ENCODE measurements at regions not wholly inside any gene's neighbourhood (a gene's known extent, or its start where the extent isn't known, plus 50 kb on each side); places are given as distances from the start of the nearest gene placed in this dataset.

DNA sequence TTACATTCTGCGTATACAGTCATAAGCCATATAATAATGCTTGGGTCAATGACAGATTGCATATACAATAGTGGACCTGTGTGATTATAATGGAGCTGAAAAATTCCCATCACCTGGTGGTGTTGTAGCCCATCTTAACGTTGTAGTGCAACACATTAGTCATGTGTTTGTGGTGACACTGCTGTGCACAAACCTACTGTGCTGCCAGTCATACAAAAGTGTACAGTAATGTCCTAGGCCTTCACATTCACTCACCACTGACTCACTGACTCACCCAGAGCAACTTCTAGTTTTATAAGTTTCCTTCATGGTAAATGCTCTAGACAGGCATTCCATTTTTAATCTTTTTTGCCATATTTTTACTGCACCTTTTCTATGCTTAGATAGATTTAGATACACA, 194.8 kb upstream of the SEL1L start:
- no peaks in the 10 kb centered on the region for H3K9me3 ChIP-seq
- WGBS (ENCODE audit: missing lambda C conversion rate): 0% methylated on average over 2 of the region's 2 CpGs
- H3K4me3 ChIP-seq: no peak overlapping the region
- TF ChIP-seq RFX5 (IDR thresholded peaks at IDR 0.05) (no peak), FOXS1 (CRISPR knock-in tag; IDR thresholded peaks at IDR 0.05) (no peak), MAFK (IDR thresholded peaks at IDR 0.05; ENCODE audit: partially characterized antibody) (no peak), BHLHE40 (IDR thresholded peaks at IDR 0.05; ENCODE audit: low read depth, low read length) (no peak), HEYL (CRISPR knock-in tag; IDR thresholded peaks at IDR 0.05) (no peak), TFCP2L1 (CRISPR knock-in tag; IDR thresholded peaks at IDR 0.05) (no peak), SMC3 (IDR thresholded peaks at IDR 0.05) (no peak), ZC3H11A (IDR thresholded peaks at IDR 0.05) (no peak), ZFP36 (IDR thresholded peaks at IDR 0.05; ENCODE audit: borderline replicate concordance, partially characterized antibody) (no peak), TP53 (CRISPR knock-in tag; IDR thresholded peaks at IDR 0.05) (no peak), ZSCAN20 (CRISPR knock-in tag; IDR thresholded peaks at IDR 0.05) (no peak), HDAC2 (IDR thresholded peaks at IDR 0.05) (no peak), JUNB (IDR thresholded peaks at IDR 0.05) (no peak)
- TF ChIP-seq, protein P1, sequence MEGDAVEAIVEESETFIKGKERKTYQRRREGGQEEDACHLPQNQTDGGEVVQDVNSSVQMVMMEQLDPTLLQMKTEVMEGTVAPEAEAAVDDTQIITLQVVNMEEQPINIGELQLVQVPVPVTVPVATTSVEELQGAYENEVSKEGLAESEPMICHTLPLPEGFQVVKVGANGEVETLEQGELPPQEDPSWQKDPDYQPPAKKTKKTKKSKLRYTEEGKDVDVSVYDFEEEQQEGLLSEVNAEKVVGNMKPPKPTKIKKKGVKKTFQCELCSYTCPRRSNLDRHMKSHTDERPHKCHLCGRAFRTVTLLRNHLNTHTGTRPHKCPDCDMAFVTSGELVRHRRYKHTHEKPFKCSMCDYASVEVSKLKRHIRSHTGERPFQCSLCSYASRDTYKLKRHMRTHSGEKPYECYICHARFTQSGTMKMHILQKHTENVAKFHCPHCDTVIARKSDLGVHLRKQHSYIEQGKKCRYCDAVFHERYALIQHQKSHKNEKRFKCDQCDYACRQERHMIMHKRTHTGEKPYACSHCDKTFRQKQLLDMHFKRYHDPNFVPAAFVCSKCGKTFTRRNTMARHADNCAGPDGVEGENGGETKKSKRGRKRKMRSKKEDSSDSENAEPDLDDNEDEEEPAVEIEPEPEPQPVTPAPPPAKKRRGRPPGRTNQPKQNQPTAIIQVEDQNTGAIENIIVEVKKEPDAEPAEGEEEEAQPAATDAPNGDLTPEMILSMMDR (IDR thresholded peaks at IDR 0.05): no peak
- TF ChIP-seq, protein P2, sequence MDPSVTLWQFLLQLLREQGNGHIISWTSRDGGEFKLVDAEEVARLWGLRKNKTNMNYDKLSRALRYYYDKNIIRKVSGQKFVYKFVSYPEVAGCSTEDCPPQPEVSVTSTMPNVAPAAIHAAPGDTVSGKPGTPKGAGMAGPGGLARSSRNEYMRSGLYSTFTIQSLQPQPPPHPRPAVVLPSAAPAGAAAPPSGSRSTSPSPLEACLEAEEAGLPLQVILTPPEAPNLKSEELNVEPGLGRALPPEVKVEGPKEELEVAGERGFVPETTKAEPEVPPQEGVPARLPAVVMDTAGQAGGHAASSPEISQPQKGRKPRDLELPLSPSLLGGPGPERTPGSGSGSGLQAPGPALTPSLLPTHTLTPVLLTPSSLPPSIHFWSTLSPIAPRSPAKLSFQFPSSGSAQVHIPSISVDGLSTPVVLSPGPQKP (IDR thresholded peaks at IDR 0.05; ENCODE audit: low read depth, low read length): no peak
- TF ChIP-seq, protein P3, sequence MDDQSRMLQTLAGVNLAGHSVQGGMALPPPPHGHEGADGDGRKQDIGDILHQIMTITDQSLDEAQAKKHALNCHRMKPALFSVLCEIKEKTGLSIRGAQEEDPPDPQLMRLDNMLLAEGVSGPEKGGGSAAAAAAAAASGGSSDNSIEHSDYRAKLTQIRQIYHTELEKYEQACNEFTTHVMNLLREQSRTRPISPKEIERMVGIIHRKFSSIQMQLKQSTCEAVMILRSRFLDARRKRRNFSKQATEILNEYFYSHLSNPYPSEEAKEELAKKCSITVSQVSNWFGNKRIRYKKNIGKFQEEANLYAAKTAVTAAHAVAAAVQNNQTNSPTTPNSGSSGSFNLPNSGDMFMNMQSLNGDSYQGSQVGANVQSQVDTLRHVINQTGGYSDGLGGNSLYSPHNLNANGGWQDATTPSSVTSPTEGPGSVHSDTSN (IDR thresholded peaks at IDR 0.05): no peak
- TF ChIP-seq, protein P4, sequence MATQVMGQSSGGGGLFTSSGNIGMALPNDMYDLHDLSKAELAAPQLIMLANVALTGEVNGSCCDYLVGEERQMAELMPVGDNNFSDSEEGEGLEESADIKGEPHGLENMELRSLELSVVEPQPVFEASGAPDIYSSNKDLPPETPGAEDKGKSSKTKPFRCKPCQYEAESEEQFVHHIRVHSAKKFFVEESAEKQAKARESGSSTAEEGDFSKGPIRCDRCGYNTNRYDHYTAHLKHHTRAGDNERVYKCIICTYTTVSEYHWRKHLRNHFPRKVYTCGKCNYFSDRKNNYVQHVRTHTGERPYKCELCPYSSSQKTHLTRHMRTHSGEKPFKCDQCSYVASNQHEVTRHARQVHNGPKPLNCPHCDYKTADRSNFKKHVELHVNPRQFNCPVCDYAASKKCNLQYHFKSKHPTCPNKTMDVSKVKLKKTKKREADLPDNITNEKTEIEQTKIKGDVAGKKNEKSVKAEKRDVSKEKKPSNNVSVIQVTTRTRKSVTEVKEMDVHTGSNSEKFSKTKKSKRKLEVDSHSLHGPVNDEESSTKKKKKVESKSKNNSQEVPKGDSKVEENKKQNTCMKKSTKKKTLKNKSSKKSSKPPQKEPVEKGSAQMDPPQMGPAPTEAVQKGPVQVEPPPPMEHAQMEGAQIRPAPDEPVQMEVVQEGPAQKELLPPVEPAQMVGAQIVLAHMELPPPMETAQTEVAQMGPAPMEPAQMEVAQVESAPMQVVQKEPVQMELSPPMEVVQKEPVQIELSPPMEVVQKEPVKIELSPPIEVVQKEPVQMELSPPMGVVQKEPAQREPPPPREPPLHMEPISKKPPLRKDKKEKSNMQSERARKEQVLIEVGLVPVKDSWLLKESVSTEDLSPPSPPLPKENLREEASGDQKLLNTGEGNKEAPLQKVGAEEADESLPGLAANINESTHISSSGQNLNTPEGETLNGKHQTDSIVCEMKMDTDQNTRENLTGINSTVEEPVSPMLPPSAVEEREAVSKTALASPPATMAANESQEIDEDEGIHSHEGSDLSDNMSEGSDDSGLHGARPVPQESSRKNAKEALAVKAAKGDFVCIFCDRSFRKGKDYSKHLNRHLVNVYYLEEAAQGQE (IDR thresholded peaks at IDR 0.05): no peak
- TF ChIP-seq, protein P5, sequence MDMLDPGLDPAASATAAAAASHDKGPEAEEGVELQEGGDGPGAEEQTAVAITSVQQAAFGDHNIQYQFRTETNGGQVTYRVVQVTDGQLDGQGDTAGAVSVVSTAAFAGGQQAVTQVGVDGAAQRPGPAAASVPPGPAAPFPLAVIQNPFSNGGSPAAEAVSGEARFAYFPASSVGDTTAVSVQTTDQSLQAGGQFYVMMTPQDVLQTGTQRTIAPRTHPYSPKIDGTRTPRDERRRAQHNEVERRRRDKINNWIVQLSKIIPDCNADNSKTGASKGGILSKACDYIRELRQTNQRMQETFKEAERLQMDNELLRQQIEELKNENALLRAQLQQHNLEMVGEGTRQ (IDR thresholded peaks at IDR 0.05): no peak
- TF ChIP-seq, protein P6, sequence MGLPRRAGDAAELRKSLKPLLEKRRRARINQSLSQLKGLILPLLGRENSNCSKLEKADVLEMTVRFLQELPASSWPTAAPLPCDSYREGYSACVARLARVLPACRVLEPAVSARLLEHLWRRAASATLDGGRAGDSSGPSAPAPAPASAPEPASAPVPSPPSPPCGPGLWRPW (IDR thresholded peaks at IDR 0.05): no peak
- TF ChIP-seq, protein P7, sequence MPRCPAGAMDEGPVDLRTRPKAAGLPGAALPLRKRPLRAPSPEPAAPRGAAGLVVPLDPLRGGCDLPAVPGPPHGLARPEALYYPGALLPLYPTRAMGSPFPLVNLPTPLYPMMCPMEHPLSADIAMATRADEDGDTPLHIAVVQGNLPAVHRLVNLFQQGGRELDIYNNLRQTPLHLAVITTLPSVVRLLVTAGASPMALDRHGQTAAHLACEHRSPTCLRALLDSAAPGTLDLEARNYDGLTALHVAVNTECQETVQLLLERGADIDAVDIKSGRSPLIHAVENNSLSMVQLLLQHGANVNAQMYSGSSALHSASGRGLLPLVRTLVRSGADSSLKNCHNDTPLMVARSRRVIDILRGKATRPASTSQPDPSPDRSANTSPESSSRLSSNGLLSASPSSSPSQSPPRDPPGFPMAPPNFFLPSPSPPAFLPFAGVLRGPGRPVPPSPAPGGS (IDR thresholded peaks at IDR 0.05): no peak
- H3K4me2 ChIP-seq: no peak overlapping the region
- DNase-seq (ENCODE audit: low read depth in 1 of 2, low spot score in 1 of 2) (no peak), FAIRE-seq (no peak), ATAC-seq (no peak)
- no peaks in the 10 kb centered on the region for H3K4me1 ChIP-seq
- ChIA-PET POLR2A (no interaction called here), CTCF (interaction anchor here (1.4 kb wide), 1 partner anchor 19 kb away, joined by 6 read pairs; no protein-coding TSS in a partner anchor)
- H3K27ac ChIP-seq: no peak overlapping the region
